T follicular helper cell (primary cell): ENCODE measurements at regions not wholly inside any gene's neighbourhood (a gene's known extent, or its start where the extent isn't known, plus 50 kb on each side); places are given as distances from the start of the nearest gene placed in this dataset.
"Not testable (repeated sequence)": the region's sequence is repeated elsewhere in the genome, so short reads cannot be mapped to it uniquely, and the experiment has no call there.

Source experiments
- DNase-seq: peaks from one replicate; pipeline ENCODE4 v3.0.0-alpha.2; 2020; ENCODE audit warnings: low read depth

GRCh38 chr12:107497231-107497630, 188.4 kb upstream of the PWP1 start:
- no peak for DNase-seq

GRCh38 chr12:107500307-107500706, 185.3 kb upstream of the PWP1 start:
- no peak for DNase-seq

- no peak for DNase-seq
These were observed 183.9 kb upstream of the PWP1 start for GRCh38 chr12:107501681-107502080.

GRCh38 chr12:107503129-107503855, 182.3 kb upstream of the PWP1 start:
- no peak for DNase-seq

- no peak for DNase-seq
These were observed 181.4 kb upstream of the PWP1 start for GRCh38 chr12:107503887-107504885.

- no peak for DNase-seq
These were observed 176.2 kb upstream of the PWP1 start for GRCh38 chr12:107509421-107509820.

- no peak for DNase-seq
These were observed 175.4 kb upstream of the PWP1 start for GRCh38 chr12:107510211-107510610.

GRCh38 chr12:107511292-107511691, 174.3 kb upstream of the PWP1 start:
- DNase-seq, result no peak

- DNase-seq, result no peak
These were observed 173.2 kb upstream of the PWP1 start for GRCh38 chr12:107512391-107512790.

GRCh38 chr12:107513184-107513583, 172.4 kb upstream of the PWP1 start:
- DNase-seq, result no peak

GRCh38 chr12:107513636-107514400, 171.8 kb upstream of the PWP1 start:
- no peak for DNase-seq

GRCh38 chr12:107514887-107515445, 170.6 kb upstream of the PWP1 start:
- DNase-seq, result no peak

- no peak for DNase-seq
These were observed 170.1 kb upstream of the PWP1 start for GRCh38 chr12:107515446-107515958.

GRCh38 chr12:107517816-107518215, 167.8 kb upstream of the PWP1 start:
- DNase-seq, result not testable (repeated sequence)

GRCh38 chr12:107518868-107519267, 166.7 kb upstream of the PWP1 start:
- no peak for DNase-seq

- no peak for DNase-seq
These were observed 165.4 kb upstream of the PWP1 start for GRCh38 chr12:107519906-107520859.

GRCh38 chr12:107521826-107522355, 163.7 kb upstream of the PWP1 start:
- no peak for DNase-seq

GRCh38 chr12:107522692-107523477, 162.7 kb upstream of the PWP1 start:
- no peak for DNase-seq

GRCh38 chr12:107523775-107524535, 161.6 kb upstream of the PWP1 start:
- no peak for DNase-seq
